ENCODE measurements at regions not wholly inside any gene's neighbourhood (a gene's known extent, or its start where the extent isn't known, plus 50 kb on each side); places are given as distances from the start of the nearest gene placed in this dataset.
A peak's percentile ranks its signal among the peaks of the same experiment; 100 is the strongest.

GRCh38 chr12:3363608-3364007 lies 127.4 kb upstream of the PRMT8 start:
- H3K27me3 Mint-ChIP-seq: peaks cover 50% of the 10 kb centered on the region

GRCh38 chr12:3364226-3364625 lies 126.8 kb upstream of the PRMT8 start:
- Mint-ChIP-seq H3K4me3 (no peak overlapping the region), H3K9me3 (no peaks in the 10 kb centered on the region), H3K36me3 (peaks cover 3% of the 10 kb centered on the region), H3K27ac (no peak overlapping the region), H3K27me3 (peaks cover 46% of the 10 kb centered on the region), H3K4me1 (ENCODE audit: unreplicated experiment) (no peaks in the 10 kb centered on the region)
- TF ChIP-seq CTCF (conservative IDR thresholded peaks at IDR 0.05): no peak
- DNase-seq (ENCODE audit: extremely low spot score, unreplicated experiment): no peak

More at GRCh38 chr12:3363608-3364007, 127.4 kb upstream of the PRMT8 start:
- Mint-ChIP-seq H3K4me1 (ENCODE audit: unreplicated experiment) (no peaks in the 10 kb centered on the region), H3K36me3 (peaks cover 3% of the 10 kb centered on the region), H3K27ac (no peak overlapping the region), H3K9me3 (no peaks in the 10 kb centered on the region), H3K4me3 (peak overlapping the region; percentile 29)
- no peak for TF ChIP-seq CTCF (conservative IDR thresholded peaks at IDR 0.05)
- DNase-seq (ENCODE audit: extremely low spot score, unreplicated experiment): no peak

DNA sequence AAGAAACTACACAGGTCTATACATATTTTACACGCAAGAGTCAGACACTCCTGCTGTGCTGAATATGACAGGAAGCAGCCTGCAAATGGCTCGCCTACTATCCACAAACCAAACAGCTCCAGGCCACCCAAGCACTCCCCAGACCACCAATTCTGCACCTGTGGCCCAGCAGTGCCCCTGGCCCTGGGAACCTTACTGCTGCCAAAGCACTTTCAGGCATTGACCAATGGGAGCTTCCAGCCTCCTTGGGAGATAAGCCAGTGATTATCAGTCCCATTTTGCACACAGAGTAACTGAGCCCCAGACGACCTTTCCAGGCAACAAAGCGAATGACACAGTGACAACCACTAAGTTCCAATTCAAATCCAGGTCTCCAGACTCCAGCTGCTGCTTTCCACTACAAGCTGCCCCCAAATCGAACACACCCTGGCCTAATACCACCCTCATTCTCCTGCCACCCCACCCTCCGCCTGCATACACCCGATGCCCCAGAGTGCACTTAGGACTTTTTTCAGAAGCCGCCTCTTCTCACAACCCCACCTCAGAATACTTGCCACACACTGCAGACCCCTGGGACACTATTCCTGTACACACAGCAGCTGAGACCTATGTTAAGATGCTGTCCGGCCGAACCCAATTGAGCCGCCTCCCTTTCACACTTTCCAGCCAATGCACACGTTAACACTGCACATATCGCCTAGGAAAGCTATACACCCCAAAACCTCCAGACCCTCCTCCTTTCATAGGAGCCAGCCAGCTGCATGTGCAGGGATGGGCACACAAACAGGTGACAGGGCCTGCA lies 126.1 kb upstream of the PRMT8 start:
- Mint-ChIP-seq H3K4me3 (peak overlapping the region; percentile 88), H3K4me1 (ENCODE audit: unreplicated experiment) (no peaks in the 10 kb centered on the region), H3K27me3 (peaks cover 43% of the 10 kb centered on the region), H3K36me3 (peaks cover 3% of the 10 kb centered on the region), H3K9me3 (no peaks in the 10 kb centered on the region), H3K27ac (peak overlapping the region; percentile 59)
- no peak for TF ChIP-seq CTCF (conservative IDR thresholded peaks at IDR 0.05)
- DNase-seq (ENCODE audit: extremely low spot score, unreplicated experiment): no peak

GRCh38 chr12:3365463-3366411 lies 125.3 kb upstream of the PRMT8 start:
- peak overlapping the region; percentile 88 for H3K4me3 Mint-ChIP-seq
- no peak for TF ChIP-seq CTCF (conservative IDR thresholded peaks at IDR 0.05)
- DNase-seq (ENCODE audit: extremely low spot score, unreplicated experiment): no peak
- H3K4me1 Mint-ChIP-seq (ENCODE audit: unreplicated experiment): no peaks in the 10 kb centered on the region
- H3K27ac Mint-ChIP-seq: peak overlapping the region; percentile 59
- peaks cover 43% of the 10 kb centered on the region for H3K27me3 Mint-ChIP-seq
- no peaks in the 10 kb centered on the region for H3K9me3 Mint-ChIP-seq
- peaks cover 3% of the 10 kb centered on the region for H3K36me3 Mint-ChIP-seq

DNA sequence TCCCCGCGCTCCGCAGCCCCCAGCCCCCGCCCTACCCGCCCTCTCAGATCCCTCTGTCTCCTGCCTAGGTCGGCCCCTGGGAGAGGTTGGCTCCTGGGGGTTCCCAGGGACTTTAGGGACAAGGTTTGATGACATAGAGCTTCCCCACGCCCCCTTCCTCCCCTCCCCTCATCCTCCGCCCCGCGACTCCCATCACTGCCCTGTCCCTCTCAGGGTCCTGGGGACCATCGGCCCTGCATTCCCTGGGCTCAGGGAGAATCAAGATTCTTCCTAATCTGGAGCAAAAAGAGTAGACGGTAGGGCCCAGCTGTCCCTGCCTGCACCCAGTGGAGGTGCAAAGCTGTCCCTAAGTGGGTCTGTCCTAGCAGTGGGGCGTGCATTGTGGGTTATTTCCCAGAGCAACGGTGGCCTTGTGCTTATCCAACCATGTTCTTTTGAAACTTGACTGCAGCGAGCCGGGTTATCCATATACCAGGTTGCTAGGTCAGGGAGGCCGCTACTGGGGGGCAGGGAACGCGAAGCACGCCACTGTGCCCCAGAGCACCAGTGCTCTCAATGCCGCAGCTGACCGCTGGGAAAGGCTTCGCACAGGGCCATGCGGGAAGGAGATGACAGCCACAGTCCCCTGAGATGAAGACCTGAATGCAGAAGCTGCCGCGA lies 124.4 kb upstream of the PRMT8 start:
- no peak for TF ChIP-seq CTCF (conservative IDR thresholded peaks at IDR 0.05)
- Mint-ChIP-seq H3K27ac (no peak overlapping the region), H3K9me3 (no peaks in the 10 kb centered on the region), H3K27me3 (peaks cover 45% of the 10 kb centered on the region), H3K36me3 (peaks cover 3% of the 10 kb centered on the region), H3K4me1 (ENCODE audit: unreplicated experiment) (no peaks in the 10 kb centered on the region), H3K4me3 (no peak overlapping the region)
- DNase-seq (ENCODE audit: extremely low spot score, unreplicated experiment): no peak

Measured in type B pancreatic cell (in vitro differentiated cells).